H9 (cell line): ENCODE measurements at regions not wholly inside any gene's neighbourhood (a gene's known extent, or its start where the extent isn't known, plus 50 kb on each side); places are given as distances from the start of the nearest gene placed in this dataset.

Source experiments
- DNase-seq: peaks from one replicate; pipeline ENCODE4 v3.0.0-alpha.2; 2017
- H2AFZ ChIP-seq: one replicate; pipeline ENCODE4 v1.6.1; 2013; ENCODE audit warnings: mild to moderate bottlenecking, low read length, control low read depth, moderate library complexity
- H2AK5ac ChIP-seq: 2 replicates; pipeline ENCODE4 v1.6.1; 2013; ENCODE audit warnings: low read length, control low read depth, mixed read lengths; ENCODE audit not compliant: insufficient read length
- H2BK120ac ChIP-seq: one replicate; pipeline ENCODE4 v1.6.1; 2013; ENCODE audit warnings: low read depth, mild to moderate bottlenecking, low read length, control low read depth, inconsistent platforms; ENCODE audit not compliant: poor library complexity, severe bottlenecking
- H2BK12ac ChIP-seq: 2 replicates; pipeline ENCODE4 v1.6.1; 2013; ENCODE audit warnings: low read length, control low read depth, mixed read lengths, low read depth; ENCODE audit not compliant: insufficient read length
- H2BK15ac ChIP-seq: 2 replicates; pipeline ENCODE4 v1.6.1; 2013; ENCODE audit warnings: low read depth, low read length, control low read depth
- H2BK20ac ChIP-seq: one replicate; pipeline ENCODE4 v1.6.1; 2013; ENCODE audit warnings: low read depth, mild to moderate bottlenecking, low read length, control low read depth, inconsistent platforms; ENCODE audit not compliant: poor library complexity, severe bottlenecking
- H2BK5ac ChIP-seq: 2 replicates; pipeline ENCODE4 v1.6.1; 2013; ENCODE audit warnings: low read length, control low read depth, mixed read lengths; ENCODE audit not compliant: insufficient read length
- H3K14ac ChIP-seq: 2 replicates; pipeline ENCODE4 v1.6.1; 2013; ENCODE audit warnings: low read length, control low read depth; ENCODE audit not compliant: insufficient read depth
- H3K18ac ChIP-seq: 2 replicates; pipeline ENCODE4 v1.6.1; 2013; ENCODE audit warnings: low read depth, mild to moderate bottlenecking, mixed read lengths, low read length, control low read depth; ENCODE audit not compliant: insufficient read length
- H3K23ac ChIP-seq: 2 replicates; pipeline ENCODE4 v1.6.1; 2013; ENCODE audit warnings: low read length, control low read depth, mixed read lengths, low read depth; ENCODE audit not compliant: insufficient read length
- H3K23me2 ChIP-seq: 2 replicates; pipeline ENCODE4 v1.6.1; 2013; ENCODE audit warnings: low read depth, mild to moderate bottlenecking, mixed read lengths, low read length, control low read depth; ENCODE audit not compliant: insufficient read length, poor library complexity, severe bottlenecking
- H3K27ac ChIP-seq: 2 replicates; pipeline ENCODE4 v1.5.1; 2013; ENCODE audit warnings: low read length, control low read depth, mixed read lengths, low read depth; ENCODE audit not compliant: insufficient read length
- H3K27me3 ChIP-seq: 2 replicates; pipeline ENCODE4 v1.6.1; 2013; ENCODE audit warnings: low read length, control low read depth, inconsistent platforms; ENCODE audit not compliant: insufficient read depth
- H3K4ac ChIP-seq: 2 replicates; pipeline ENCODE4 v1.6.1; 2013; ENCODE audit warnings: low read depth, mild to moderate bottlenecking, control low read depth, inconsistent platforms, low read length, moderate library complexity
- H3K4me1 ChIP-seq: 2 replicates; pipeline ENCODE4 v1.6.1; 2013; ENCODE audit warnings: low read length, control low read depth, inconsistent platforms; ENCODE audit not compliant: insufficient read depth
- H3K4me2 ChIP-seq: 2 replicates; pipeline ENCODE4 v1.6.1; 2013; ENCODE audit warnings: low read length, control low read depth, mixed read lengths; ENCODE audit not compliant: insufficient read length, insufficient read depth
- H3K56ac ChIP-seq: 2 replicates; pipeline ENCODE4 v1.6.1; 2013; ENCODE audit warnings: low read depth, mild to moderate bottlenecking, mixed read lengths, low read length, control low read depth; ENCODE audit not compliant: insufficient read length
- H3K79me1 ChIP-seq: 2 replicates; pipeline ENCODE4 v1.6.1; 2013; ENCODE audit warnings: low read depth, mild to moderate bottlenecking, moderate library complexity, low read length, control low read depth, inconsistent platforms; ENCODE audit not compliant: insufficient read depth, poor library complexity, severe bottlenecking
- H3K79me2 ChIP-seq: 2 replicates; pipeline ENCODE4 v1.6.1; 2013; ENCODE audit warnings: low read length, control low read depth, inconsistent platforms; ENCODE audit not compliant: insufficient read depth
- H3K9ac ChIP-seq: 2 replicates; pipeline ENCODE4 v1.6.1; 2013; ENCODE audit warnings: low read length, control low read depth, mixed read lengths; ENCODE audit not compliant: insufficient read length; ENCODE audit errors: extremely low read depth
- H3K9me3 ChIP-seq: one replicate; pipeline ENCODE4 v1.6.1; 2013; ENCODE audit warnings: low read depth, low read length, inconsistent platforms; ENCODE audit not compliant: control insufficient read depth
- H3T11ph ChIP-seq: one replicate; pipeline ENCODE4 v1.6.1; 2013; ENCODE audit warnings: mild to moderate bottlenecking, low read length, control low read depth, inconsistent platforms
- H4K20me1 ChIP-seq: one replicate; pipeline ENCODE4 v1.6.1; 2013; ENCODE audit not compliant: control insufficient read depth, insufficient read length, insufficient read depth
- H4K5ac ChIP-seq: 2 replicates; pipeline ENCODE4 v1.6.1; 2013; ENCODE audit warnings: low read depth, mild to moderate bottlenecking, mixed read lengths, low read length, control low read depth; ENCODE audit not compliant: insufficient read length
- H4K8ac ChIP-seq: replicated peaks from 2 replicates; pipeline ENCODE4 v1.6.1; 2013; ENCODE audit warnings: low read length, control low read depth, mixed read lengths, low read depth; ENCODE audit not compliant: insufficient read length
- H4K91ac ChIP-seq: 2 replicates; pipeline ENCODE4 v1.6.1; 2013; ENCODE audit warnings: low read depth, mild to moderate bottlenecking, moderate library complexity, mixed read lengths, low read length, control low read depth; ENCODE audit not compliant: insufficient read length
- H3K27ac Mint-ChIP-seq, 3 experiments: 2 replicates in 2 of 3; 3 replicates in 1 of 3; pipeline ENCODE4 v1.8.0; 2020 to 2021; ENCODE audit warnings: mixed read lengths in 3 of 3, mild to moderate bottlenecking in 1 of 3, moderate library complexity in 1 of 3
- H3K27me3 Mint-ChIP-seq: 2 replicates; pipeline ENCODE4 v1.8.0; 2021; ENCODE audit warnings: low read depth, mild to moderate bottlenecking, moderate library complexity, mixed read lengths
- H3K36me3 Mint-ChIP-seq, 3 experiments: 2 replicates in 2 of 3; 3 replicates in 1 of 3; pipeline ENCODE4 v1.8.0; 2020 to 2021; ENCODE audit warnings: low read depth in 3 of 3, mixed read lengths in 3 of 3; ENCODE audit not compliant: insufficient read depth in 1 of 3
- H3K4me1 Mint-ChIP-seq, 2 experiments: 2 replicates each; pipeline ENCODE4 v1.8.0; 2020; ENCODE audit warnings: mixed read lengths in 2 of 2
- H3K4me3 Mint-ChIP-seq, 2 experiments: 2 replicates in 1 of 2; 3 replicates in 1 of 2; pipeline ENCODE4 v1.8.0; 2020 to 2021; ENCODE audit warnings: mild to moderate bottlenecking in 2 of 2, mixed read lengths in 2 of 2, moderate library complexity in 1 of 2
- H3K9me3 Mint-ChIP-seq, 2 experiments: 2 replicates in 1 of 2; 3 replicates in 1 of 2; pipeline ENCODE4 v1.8.0; 2020; ENCODE audit warnings: mild to moderate bottlenecking in 2 of 2, mixed read lengths in 2 of 2, moderate library complexity in 1 of 2
- WGBS: extraction: QIAGEN DNeasy Blood & Tissue Kit; methylation state at CpG from one replicate; pipeline ENCODE4 v1.1.7; 2013; ENCODE audit warnings: missing lambda C conversion rate, low lambda C conversion rate, mixed read lengths; ENCODE audit not compliant: insufficient read length; ENCODE audit errors: extremely low coverage; 5-methylcytosine and 5-hydroxymethylcytosine counted together
- TF ChIP-seq, protein P1 (sequence below): fragments of 200-600 bp; sonication (generic); conservative IDR thresholded peaks from 3 replicates; pipeline ENCODE4 v1.8.0; 2021; ENCODE audit warnings: antibody characterized with exemption, mild to moderate bottlenecking

DNA sequence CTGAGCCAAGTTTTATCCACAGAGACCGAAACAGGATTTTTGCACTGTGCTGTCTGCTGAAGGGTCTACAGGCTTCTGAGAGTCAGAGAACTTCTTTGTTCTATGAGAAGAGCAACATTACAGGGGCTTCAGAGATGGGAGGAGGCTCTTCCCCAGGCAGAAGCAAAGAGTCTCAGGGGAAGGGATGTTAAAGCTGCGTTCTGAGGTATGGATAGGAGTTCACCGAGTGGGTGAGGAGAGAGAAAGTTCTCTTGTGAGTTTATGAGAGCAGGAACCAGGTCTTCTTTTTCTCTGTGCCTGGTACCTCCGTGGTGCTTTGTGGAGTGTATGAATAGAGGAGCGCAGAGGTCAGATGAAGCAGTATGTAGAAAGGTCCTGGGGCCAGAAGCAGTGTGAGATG, 155.1 kb downstream of the PDGFRA start:
- no CpG with 5 or more reads among the region's 5 CpGs for WGBS
- TF ChIP-seq, protein P1, sequence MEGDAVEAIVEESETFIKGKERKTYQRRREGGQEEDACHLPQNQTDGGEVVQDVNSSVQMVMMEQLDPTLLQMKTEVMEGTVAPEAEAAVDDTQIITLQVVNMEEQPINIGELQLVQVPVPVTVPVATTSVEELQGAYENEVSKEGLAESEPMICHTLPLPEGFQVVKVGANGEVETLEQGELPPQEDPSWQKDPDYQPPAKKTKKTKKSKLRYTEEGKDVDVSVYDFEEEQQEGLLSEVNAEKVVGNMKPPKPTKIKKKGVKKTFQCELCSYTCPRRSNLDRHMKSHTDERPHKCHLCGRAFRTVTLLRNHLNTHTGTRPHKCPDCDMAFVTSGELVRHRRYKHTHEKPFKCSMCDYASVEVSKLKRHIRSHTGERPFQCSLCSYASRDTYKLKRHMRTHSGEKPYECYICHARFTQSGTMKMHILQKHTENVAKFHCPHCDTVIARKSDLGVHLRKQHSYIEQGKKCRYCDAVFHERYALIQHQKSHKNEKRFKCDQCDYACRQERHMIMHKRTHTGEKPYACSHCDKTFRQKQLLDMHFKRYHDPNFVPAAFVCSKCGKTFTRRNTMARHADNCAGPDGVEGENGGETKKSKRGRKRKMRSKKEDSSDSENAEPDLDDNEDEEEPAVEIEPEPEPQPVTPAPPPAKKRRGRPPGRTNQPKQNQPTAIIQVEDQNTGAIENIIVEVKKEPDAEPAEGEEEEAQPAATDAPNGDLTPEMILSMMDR: no peak
- no peaks in the 10 kb centered on the region for H3K4me1 ChIP-seq
- no peak overlapping the region for H4K5ac ChIP-seq
- H4K8ac ChIP-seq: no peak overlapping the region
- no peak overlapping the region for H3K14ac ChIP-seq
- Mint-ChIP-seq H3K9me3 (peaks cover 2 to 4% of the 10 kb centered on the region in 2 experiments; a peak in 2 of 5 replicates), H3K36me3 (no peaks in the 10 kb centered on the region; a peak in 1 of 7 replicates), H3K27ac (0 out of 7 replicates have a peak overlapping the region, but pooled peaks of 1 of the 3 experiments have one; percentile 7), H3K27me3 (no peaks in the 10 kb centered on the region; the same call in 1 of the 2 replicates), H3K4me3 (no peak overlapping the region), H3K4me1 (peaks cover 0 to 3% of the 10 kb centered on the region in 2 experiments; a peak in 1 of 4 replicates)
- H2BK15ac ChIP-seq: no peak overlapping the region
- no peaks in the 10 kb centered on the region for H3K9me3 ChIP-seq
- no peaks in the 10 kb centered on the region for H3K23me2 ChIP-seq
- H3K23ac ChIP-seq: no peak overlapping the region
- H2AK5ac ChIP-seq: no peak overlapping the region
- no peak overlapping the region for H2BK12ac ChIP-seq
- no peak overlapping the region for H4K91ac ChIP-seq
- no peak overlapping the region for H2BK5ac ChIP-seq
- no peak overlapping the region for H3K56ac ChIP-seq
- H3K27me3 ChIP-seq: no peaks in the 10 kb centered on the region
- no peak overlapping the region for H3K4me2 ChIP-seq
- no peak overlapping the region for H3K18ac ChIP-seq
- H3T11ph ChIP-seq: no peak overlapping the region
- H3K79me2 ChIP-seq: no peaks in the 10 kb centered on the region
- H3K79me1 ChIP-seq: no peaks in the 10 kb centered on the region
- no peak overlapping the region for H2BK20ac ChIP-seq
- H4K20me1 ChIP-seq: no peaks in the 10 kb centered on the region
- H2AFZ ChIP-seq: no peak overlapping the region
- H3K27ac ChIP-seq: no peak overlapping the region
- no peak overlapping the region for H3K4ac ChIP-seq
- no peak overlapping the region for H2BK120ac ChIP-seq
- no peak overlapping the region for H3K9ac ChIP-seq
- DNase-seq: no peak
